ENCODE measurements at regions not wholly inside any gene's neighbourhood (a gene's known extent, or its start where the extent isn't known, plus 50 kb on each side); places are given as distances from the start of the nearest gene placed in this dataset.

- TF ChIP-seq CTCF (IDR thresholded peaks at IDR 0.05) (no peak), POLR2A (IDR thresholded peaks at IDR 0.05) (no peak), EP300 (IDR thresholded peaks at IDR 0.05) (no peak)
These were observed 323.3 kb upstream of the SLC30A5 start for GRCh38 chr5:68770551-68770950.

All from ovary (tissue), 3 donors.